RWPE1 (cell line): ENCODE measurements at regions not wholly inside any gene's neighbourhood (a gene's known extent, or its start where the extent isn't known, plus 50 kb on each side); places are given as distances from the start of the nearest gene placed in this dataset.

Experiments
- CTCF ChIA-PET: fragments of 350-600 bp; sonication (Branson Sonifier 250); formaldehyde crosslinking; extraction: SDS; loops from one replicate; lab custom pipeline; 2021; lab: Yijun Ruan, JAX
- POLR2A ChIA-PET: fragments of 400-600 bp; formaldehyde crosslinking; extraction: SDS; loops from one replicate; lab custom pipeline; 2020; ENCODE audit warnings: antibody characterized with exemption; ENCODE audit not compliant: low non-redundant PET; lab: Yijun Ruan, JAX
- DNase-seq: peaks from one replicate; pipeline ENCODE4 v3.0.0; 2012; ENCODE audit warnings: low spot score
- H3K27ac ChIP-seq: fragments of 450-650 bp; 2 replicates; pipeline ENCODE4 v1.5.1; 2017
- TF ChIP-seq, protein P1 (sequence below): fragments of 450-650 bp; conservative IDR thresholded peaks from 2 replicates; pipeline ENCODE4 v1.5.1; 2017; ENCODE audit warnings: low read depth, mild to moderate bottlenecking

DNA sequence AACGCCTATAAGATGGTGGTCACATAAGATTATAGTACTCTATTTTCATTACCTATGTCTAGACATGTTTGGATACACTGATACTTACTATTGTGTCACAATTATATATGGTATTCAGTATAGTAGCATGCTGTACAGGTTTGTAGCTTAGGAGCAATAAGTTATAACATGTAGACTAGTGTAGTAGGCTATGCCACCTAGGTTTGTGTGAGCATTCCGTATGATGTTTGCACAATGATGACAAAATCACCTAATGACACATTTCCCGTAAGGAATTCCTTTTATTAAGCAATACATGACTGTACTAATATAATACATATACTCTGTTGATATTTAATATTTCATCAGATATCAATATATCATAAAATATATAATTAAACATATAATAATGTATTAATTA lies 540.7 kb downstream of the BMP2 start:
- DNase-seq, result peak; percentile 13
- POLR2A ChIA-PET, result no interaction called here
- CTCF ChIA-PET, result interaction anchor here (0.6 kb wide), 2 partner anchors 437 to 1414 kb away, joined by 3 read pairs; no protein-coding TSS in a partner anchor
- TF ChIP-seq, protein P1, sequence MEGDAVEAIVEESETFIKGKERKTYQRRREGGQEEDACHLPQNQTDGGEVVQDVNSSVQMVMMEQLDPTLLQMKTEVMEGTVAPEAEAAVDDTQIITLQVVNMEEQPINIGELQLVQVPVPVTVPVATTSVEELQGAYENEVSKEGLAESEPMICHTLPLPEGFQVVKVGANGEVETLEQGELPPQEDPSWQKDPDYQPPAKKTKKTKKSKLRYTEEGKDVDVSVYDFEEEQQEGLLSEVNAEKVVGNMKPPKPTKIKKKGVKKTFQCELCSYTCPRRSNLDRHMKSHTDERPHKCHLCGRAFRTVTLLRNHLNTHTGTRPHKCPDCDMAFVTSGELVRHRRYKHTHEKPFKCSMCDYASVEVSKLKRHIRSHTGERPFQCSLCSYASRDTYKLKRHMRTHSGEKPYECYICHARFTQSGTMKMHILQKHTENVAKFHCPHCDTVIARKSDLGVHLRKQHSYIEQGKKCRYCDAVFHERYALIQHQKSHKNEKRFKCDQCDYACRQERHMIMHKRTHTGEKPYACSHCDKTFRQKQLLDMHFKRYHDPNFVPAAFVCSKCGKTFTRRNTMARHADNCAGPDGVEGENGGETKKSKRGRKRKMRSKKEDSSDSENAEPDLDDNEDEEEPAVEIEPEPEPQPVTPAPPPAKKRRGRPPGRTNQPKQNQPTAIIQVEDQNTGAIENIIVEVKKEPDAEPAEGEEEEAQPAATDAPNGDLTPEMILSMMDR, result no peak
- H3K27ac ChIP-seq, result no peak overlapping the region

DNA sequence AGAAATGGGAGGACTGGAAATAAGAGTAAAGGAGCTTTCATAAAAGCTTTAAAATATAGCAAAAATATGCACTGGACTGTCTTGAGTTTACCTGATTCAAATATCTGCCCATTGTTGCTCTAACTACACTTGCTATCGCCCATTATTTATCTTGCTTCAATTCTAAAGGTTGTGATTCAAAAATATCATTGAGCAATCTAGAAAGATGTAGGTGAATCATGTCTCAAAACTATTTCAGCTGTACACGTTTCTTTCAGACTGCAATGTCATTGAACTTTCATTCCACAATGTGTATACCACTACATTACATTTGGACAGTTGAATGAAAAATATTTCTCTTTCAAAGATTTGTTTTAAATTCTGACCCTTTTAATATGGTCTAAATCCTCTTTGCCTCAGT lies 545.6 kb downstream of the BMP2 start:
- no peak overlapping the region for H3K27ac ChIP-seq
- ChIA-PET CTCF (interaction anchor here (0.5 to 1.1 kb wide), 3 partner anchors 12 to 336 kb away, joined by 3 read pairs; no protein-coding TSS in a partner anchor), POLR2A (no interaction called here)
- no peak for DNase-seq
- TF ChIP-seq, protein P1, result no peak

DNA sequence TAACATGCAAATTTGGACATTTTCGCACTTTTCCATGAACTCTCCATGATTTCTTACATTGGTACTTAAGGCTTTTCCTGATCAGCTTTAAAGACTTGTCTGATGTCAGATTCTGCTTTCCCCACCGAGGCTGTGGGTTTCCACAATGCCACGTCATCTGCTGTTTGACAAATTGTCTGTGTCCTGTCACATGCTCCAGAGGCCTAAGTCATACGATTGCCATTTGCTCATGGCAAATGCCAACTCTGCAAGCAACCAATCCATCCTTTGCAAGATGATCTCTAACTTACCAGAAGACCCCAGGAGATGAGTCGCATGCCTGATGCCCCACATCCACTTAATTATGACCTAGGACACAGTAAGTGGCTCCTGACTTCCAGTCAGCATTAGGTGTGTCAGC lies 556.5 kb downstream of the BMP2 start:
- POLR2A ChIA-PET, result no interaction called here
- no peak for DNase-seq
- CTCF ChIA-PET, result interaction anchor here (0.5 kb wide), 1 partner anchor 12 kb away, joined by 6 read pairs; no protein-coding TSS in a partner anchor
- no peak overlapping the region for H3K27ac ChIP-seq
- TF ChIP-seq, protein P1, result no peak

DNA sequence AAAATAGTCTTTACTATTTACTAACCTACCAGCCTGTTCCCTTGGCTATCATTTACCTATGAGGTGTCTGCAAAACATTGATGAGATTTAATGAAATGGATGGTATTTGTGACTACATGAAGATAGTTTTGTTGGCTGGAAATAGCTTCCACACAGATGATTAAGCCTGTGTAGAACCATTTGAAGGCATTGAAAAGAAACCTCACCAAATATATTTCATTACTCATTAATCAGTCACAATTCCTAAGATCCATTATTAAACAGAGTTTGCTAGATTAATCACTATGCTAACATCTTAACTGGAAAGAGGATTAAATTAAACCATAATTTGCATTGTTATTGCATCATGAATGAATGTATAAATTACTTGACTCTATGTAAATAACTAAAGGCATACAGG lies 560.3 kb downstream of the BMP2 start:
- TF ChIP-seq, protein P1, result no peak
- H3K27ac ChIP-seq, result no peak overlapping the region
- DNase-seq, result no peak
- ChIA-PET CTCF (no interaction called here), POLR2A (no interaction called here)

DNA sequence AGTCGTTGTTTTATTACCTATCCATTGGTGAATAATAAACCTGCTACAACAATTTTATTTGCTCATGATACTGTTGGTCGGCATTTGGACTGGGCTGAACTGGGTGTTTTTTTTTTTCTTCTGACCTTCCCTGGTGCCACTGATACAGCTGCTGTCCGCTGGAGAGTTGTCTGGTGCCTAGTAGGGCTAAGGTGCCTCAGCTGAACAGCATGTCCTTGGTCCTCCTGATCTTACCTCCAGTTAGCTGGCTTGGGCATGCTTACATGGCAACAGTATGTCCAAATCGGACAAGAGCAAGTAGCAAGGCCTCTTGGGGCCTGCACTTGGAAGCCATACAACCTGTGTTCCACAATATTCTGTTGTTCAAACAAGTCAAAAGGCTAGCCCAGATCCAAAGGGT lies 563.4 kb downstream of the BMP2 start:
- POLR2A ChIA-PET, result no interaction called here

DNA sequence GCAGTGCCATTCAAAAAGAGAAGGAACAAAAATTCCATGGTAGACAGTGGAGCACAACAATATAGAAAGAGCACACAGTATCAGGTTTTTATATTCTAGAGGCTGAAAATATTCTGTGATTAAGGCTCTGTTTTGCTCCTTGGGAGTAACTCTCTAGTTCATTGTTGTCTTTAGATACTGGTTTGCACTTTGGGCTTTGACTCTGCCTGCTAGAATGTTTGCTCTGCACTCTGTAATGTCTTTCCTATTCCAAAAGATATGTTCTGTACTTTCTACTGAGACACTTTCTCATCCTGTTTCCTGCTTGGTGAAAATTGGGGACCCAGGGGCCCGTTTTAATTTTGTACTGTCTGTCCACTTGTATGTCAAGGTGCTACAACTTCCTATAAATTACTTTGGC lies 564.7 kb downstream of the BMP2 start:
- no peak for DNase-seq
- TF ChIP-seq, protein P1, result no peak
- ChIA-PET POLR2A (no interaction called here), CTCF (no interaction called here)
- no peak overlapping the region for H3K27ac ChIP-seq

More for the DNA sequence above, 563.4 kb downstream of the BMP2 start:
- TF ChIP-seq, protein P1, result no peak
- CTCF ChIA-PET, result no interaction called here
- H3K27ac ChIP-seq, result no peak overlapping the region
- no peak for DNase-seq
